ENCODE measurements at regions not wholly inside any gene's neighbourhood (a gene's known extent, or its start where the extent isn't known, plus 50 kb on each side); places are given as distances from the start of the nearest gene placed in this dataset.
"Not testable (repeated sequence)": the region's sequence is repeated elsewhere in the genome, so short reads cannot be mapped to it uniquely, and the experiment has no call there.

GRCh38 chr13:23107665-23108064 lies 73.1 kb upstream of the SGCG start:
- in situ Hi-C loops (cut with MboI; ENCODE audit: low pct_unique_long_range_greater_than_20kb, low sequenced_read_pairs, unreplicated experiment): no loop called here
- TF ChIP-seq CTCF (IDR thresholded peaks at IDR 0.05; ENCODE audit: extremely low read depth, insufficient read depth, missing control alignments): no peak
- no peak for DNase-seq (ENCODE audit: low spot score)

DNA sequence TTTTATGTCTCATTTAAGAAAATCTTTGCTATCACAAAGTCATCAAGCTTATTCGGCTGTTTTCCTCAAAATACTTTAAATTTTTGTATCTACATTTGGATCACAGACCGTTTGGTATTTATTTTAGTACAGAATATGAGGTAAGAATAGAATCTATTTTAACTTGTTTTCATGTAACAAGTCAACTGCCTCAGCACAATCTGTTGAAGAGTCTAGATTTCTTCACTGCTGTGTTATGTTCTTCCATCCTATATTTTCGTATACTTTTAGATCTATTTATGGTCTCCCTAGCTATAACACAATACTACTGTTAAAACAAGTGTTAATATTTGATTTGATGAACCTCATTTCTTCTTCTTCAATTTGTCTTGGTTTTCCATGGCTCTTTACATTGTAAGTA lies 61.6 kb upstream of the SGCG start:
- DNase-seq (ENCODE audit: low spot score): no peak
- no peak for TF ChIP-seq CTCF (IDR thresholded peaks at IDR 0.05; ENCODE audit: extremely low read depth, insufficient read depth, missing control alignments)
- in situ Hi-C loops (cut with MboI; ENCODE audit: low pct_unique_long_range_greater_than_20kb, low sequenced_read_pairs, unreplicated experiment): no loop called here

DNA sequence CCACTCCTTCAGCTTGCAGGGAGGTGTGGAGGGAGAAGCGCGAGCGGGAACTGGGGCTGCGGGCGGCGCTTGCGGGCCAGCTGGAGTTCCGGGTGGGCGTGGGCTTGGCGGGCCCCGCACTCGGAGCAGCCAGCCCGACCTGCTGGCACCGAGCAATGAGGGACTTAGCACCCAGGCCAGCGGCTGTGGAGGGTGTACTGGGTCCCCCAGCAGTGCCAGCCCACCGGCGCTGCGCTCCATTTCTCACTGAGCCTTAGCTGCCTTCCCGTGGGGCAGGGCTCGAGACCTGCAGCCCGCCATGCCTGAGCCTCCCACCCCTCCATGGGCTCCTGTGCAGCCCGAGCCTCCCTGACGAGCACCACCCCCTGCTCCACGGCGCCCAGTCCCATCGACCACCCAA lies 53.2 kb upstream of the SGCG start:
- in situ Hi-C loops (cut with MboI; ENCODE audit: low pct_unique_long_range_greater_than_20kb, low sequenced_read_pairs, unreplicated experiment); DNase-seq (ENCODE audit: low spot score): not testable (repeated sequence)

DNA sequence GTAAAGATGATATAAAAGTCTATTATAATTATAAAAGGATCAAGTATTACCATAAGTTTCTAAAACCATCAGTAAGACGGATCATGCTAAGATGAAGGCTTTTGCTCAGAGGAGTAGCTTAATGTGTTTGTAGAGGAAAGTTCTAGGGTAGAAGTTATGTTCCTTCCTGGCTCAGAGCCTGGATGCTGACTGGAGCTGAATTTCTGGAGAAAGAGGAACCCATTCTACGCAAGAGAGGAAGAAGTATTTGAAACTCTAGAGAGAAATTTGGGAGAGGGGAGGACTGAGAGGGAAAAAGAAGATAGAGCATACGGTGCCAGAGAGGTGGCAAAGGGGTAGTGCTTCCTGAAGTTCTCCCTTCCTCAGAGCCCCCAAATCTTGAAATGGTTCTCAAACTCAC lies 51.4 kb upstream of the SGCG start:
- TF ChIP-seq CTCF (IDR thresholded peaks at IDR 0.05; ENCODE audit: extremely low read depth, insufficient read depth, missing control alignments): no peak
- no peak for DNase-seq (ENCODE audit: low spot score)
- in situ Hi-C loops (cut with MboI; ENCODE audit: low pct_unique_long_range_greater_than_20kb, low sequenced_read_pairs, unreplicated experiment): no loop called here

Measured in GM13977 (cell line).